Lung (tissue), 11 donors: ENCODE measurements at regions not wholly inside any gene's neighbourhood (a gene's known extent, or its start where the extent isn't known, plus 50 kb on each side); places are given as distances from the start of the nearest gene placed in this dataset.

Experiments used
- ATAC-seq: fragments of 200-7000 bp; cut with Tn5 transposase; one replicate; pipeline ENCODE4 v1.9.1; 2020; ENCODE audit warnings: moderate number of reproducible peaks; ENCODE audit not compliant: insufficient read depth, low FRiP score
- DNase-seq, 3 donors: peaks; one replicate each; pipeline ENCODE4 v3.0.0-alpha.2; 2013 to 2017
- H3K27ac ChIP-seq, 2 donors: one replicate each; pipeline ENCODE4 v1.5.1; 2013; ENCODE audit warnings: mild to moderate bottlenecking in 2 of 2, moderate library complexity in 2 of 2, control low read depth in 1 of 2, inconsistent platforms in 1 of 2, low read depth in 1 of 2, low read length in 1 of 2
- H3K27me3 ChIP-seq, 3 donors: one replicate each; pipeline ENCODE4 v1.5.1; 2013; ENCODE audit warnings: low read length in 2 of 3; ENCODE audit not compliant: control insufficient read depth in 3 of 3, insufficient read depth in 3 of 3
- H3K36me3 ChIP-seq, 4 donors: one replicate each; pipeline ENCODE4 v1.5.1; 2013; ENCODE audit warnings: low read length in 4 of 4, mild to moderate bottlenecking in 1 of 4, moderate library complexity in 1 of 4; ENCODE audit not compliant: control insufficient read depth in 4 of 4, insufficient read depth in 4 of 4
- H3K4me1 ChIP-seq, 5 donors: one replicate each; pipeline ENCODE4 v1.5.1; 2013; ENCODE audit warnings: low read length in 5 of 5, mild to moderate bottlenecking in 2 of 5, moderate library complexity in 1 of 5; ENCODE audit not compliant: control insufficient read depth in 5 of 5, insufficient read depth in 5 of 5
- H3K4me3 ChIP-seq: one replicate; pipeline ENCODE4 v1.5.1; 2013; ENCODE audit warnings: mild to moderate bottlenecking, control low read depth, moderate library complexity
- H3K9ac ChIP-seq, 2 donors: one replicate each; pipeline ENCODE4 v1.5.1; 2013; ENCODE audit warnings: low read length in 2 of 2, control low read depth in 1 of 2; ENCODE audit not compliant: insufficient read depth in 1 of 2
- H3K9me3 ChIP-seq, 4 donors: one replicate each; pipeline ENCODE4 v1.5.1; 2013; ENCODE audit warnings: low read length in 3 of 4, mild to moderate bottlenecking in 1 of 4, moderate library complexity in 1 of 4; ENCODE audit not compliant: control insufficient read depth in 4 of 4, insufficient read depth in 3 of 4
- WGBS, 2 donors: extraction: QIAGEN DNeasy Blood & Tissue Kit; methylation state at CpG; one replicate each; pipeline ENCODE4 v1.1.7; 2013; 5-methylcytosine and 5-hydroxymethylcytosine counted together
- TF ChIP-seq, protein P1 (sequence below): IDR thresholded peaks from 2 replicates; pipeline ENCODE4 v1.5.1; 2012; ENCODE audit warnings: mild to moderate bottlenecking; ENCODE audit errors: control extremely low read depth, extremely low read depth
- donor health status: control.
- donor health status: control.
- donor health status: Bipolar disorder and iron deficiency.
- donor health status: healthy.
- donor health status: DM: yes; HTN: yes; CAD: no.

DNA sequence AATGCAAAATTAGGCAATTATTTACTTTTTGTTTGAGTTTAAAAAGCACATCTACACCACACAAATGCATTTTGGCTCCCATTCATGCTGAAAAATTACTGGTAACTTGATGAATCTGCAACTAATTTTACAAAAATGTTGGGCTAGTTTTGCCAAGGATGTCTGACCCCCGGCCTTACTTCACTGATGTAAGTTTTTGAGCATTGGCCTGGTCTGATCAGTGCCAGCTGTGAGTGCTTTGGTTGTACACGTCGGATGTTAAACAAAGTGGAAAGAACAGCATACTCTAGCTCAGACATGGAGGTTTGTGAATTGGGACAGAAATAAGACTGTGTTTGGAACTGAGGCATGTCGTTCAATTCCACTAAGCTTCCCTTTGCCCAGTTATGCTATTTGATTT is 1044.2 kb downstream of the TLE4 start:
- 66 to 83% methylated on average over 4 of the region's 4 CpGs for WGBS, 2 donors
- no peak overlapping the region for H3K4me3 ChIP-seq
- H3K9ac ChIP-seq, result no peak overlapping the region
- H3K4me1 ChIP-seq, result peaks cover 0 to 9% (median 0%) of the 10 kb centered on the region in 5 donors
- H3K27me3 ChIP-seq, result no peaks in the 10 kb centered on the region
- no peaks in the 10 kb centered on the region for H3K9me3 ChIP-seq
- H3K27ac ChIP-seq, result no peak overlapping the region
- TF ChIP-seq, protein P1, sequence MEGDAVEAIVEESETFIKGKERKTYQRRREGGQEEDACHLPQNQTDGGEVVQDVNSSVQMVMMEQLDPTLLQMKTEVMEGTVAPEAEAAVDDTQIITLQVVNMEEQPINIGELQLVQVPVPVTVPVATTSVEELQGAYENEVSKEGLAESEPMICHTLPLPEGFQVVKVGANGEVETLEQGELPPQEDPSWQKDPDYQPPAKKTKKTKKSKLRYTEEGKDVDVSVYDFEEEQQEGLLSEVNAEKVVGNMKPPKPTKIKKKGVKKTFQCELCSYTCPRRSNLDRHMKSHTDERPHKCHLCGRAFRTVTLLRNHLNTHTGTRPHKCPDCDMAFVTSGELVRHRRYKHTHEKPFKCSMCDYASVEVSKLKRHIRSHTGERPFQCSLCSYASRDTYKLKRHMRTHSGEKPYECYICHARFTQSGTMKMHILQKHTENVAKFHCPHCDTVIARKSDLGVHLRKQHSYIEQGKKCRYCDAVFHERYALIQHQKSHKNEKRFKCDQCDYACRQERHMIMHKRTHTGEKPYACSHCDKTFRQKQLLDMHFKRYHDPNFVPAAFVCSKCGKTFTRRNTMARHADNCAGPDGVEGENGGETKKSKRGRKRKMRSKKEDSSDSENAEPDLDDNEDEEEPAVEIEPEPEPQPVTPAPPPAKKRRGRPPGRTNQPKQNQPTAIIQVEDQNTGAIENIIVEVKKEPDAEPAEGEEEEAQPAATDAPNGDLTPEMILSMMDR, result no peak
- DNase-seq (peak; percentile 65 to 76 (median 76)), ATAC-seq (no peak)
- H3K36me3 ChIP-seq, result no peaks in the 10 kb centered on the region

DNA sequence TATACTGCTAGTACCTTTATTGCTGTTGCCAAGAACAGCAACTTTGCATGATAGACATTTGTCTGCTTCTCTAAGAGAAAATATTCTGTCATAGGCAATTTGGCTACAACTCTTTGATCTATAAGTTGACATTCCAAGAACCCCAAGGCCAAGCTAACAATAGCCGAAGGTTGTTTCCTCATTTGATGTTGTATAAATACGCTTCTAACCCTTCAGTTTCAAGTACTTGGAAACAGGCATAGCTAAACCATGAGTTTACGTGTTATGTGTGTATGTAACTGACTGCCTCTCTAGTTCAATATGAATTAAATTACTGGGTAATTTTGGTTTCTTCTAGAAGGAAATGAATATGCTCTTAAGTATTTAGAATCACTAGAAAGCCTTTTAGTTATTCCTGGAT is 1034.0 kb downstream of the TLE4 start:
- no peak overlapping the region for H3K27ac ChIP-seq
- TF ChIP-seq, protein P1, result no peak
- no peaks in the 10 kb centered on the region for H3K36me3 ChIP-seq
- H3K9me3 ChIP-seq, result no peaks in the 10 kb centered on the region
- WGBS, 2 donors, result 58 to 71% methylated on average over 3 of the region's 3 CpGs
- no peaks in the 10 kb centered on the region for H3K27me3 ChIP-seq
- H3K4me1 ChIP-seq, result no peaks in the 10 kb centered on the region
- DNase-seq, result peak in 2 of 3 donors; percentile 15 to 20
- H3K9ac ChIP-seq, result no peak overlapping the region
- H3K4me3 ChIP-seq, result no peak overlapping the region
- no peak for ATAC-seq

DNA sequence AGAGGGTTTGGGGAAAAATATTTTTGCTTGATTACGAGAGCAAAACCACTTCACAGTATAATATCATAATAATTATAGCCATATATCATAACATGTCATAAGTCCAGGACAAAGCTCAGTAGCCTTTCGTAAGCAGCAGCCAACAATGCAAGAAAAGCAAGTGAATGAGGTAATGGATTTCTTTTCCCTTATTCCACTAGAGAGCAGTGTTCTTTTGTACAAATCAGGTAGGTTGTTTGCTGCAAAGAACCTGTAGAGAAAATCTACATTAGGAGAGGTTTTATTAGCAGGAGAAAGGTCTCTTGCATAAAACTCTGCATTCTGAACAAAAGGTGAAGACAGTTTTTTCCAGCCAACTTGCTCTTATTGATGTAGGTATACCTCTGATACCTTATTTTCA is 1033.4 kb downstream of the TLE4 start:
- Histone ChIP-seq H3K9me3 (no peaks in the 10 kb centered on the region), H3K9ac (no peak overlapping the region), H3K36me3 (no peaks in the 10 kb centered on the region), H3K4me3 (no peak overlapping the region), H3K27me3 (no peaks in the 10 kb centered on the region), H3K27ac (no peak overlapping the region), H3K4me1 (no peaks in the 10 kb centered on the region)
- peak in 2 of 3 donors; percentile 64 to 74 for DNase-seq
- TF ChIP-seq, protein P1, result no peak
- ATAC-seq, result no peak
- 53 to 60% methylated on average over 2 of the region's 2 CpGs for WGBS, 2 donors

DNA sequence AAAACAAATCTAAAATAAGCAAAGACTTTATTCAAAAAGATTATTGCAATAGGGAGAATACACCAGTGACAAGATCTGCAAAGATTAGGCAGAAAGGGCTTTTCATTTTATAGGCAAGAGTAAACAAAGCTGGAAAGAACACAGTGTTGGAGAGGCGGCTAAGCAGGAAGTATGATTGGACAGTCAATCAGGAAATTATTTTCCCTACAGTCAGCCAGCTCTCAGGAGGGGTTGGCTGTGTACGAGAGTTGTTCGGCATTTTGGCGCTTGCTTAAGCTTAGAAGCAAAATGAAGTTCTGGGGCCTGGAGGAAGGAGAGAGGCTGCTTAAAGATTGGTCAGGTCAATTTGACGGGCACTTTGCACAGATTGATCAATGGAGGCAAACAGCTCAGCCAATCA is 1030.5 kb downstream of the TLE4 start:
- Histone ChIP-seq H3K4me1 (no peaks in the 10 kb centered on the region), H3K36me3 (no peaks in the 10 kb centered on the region), H3K4me3 (no peak overlapping the region), H3K9ac (no peak overlapping the region), H3K9me3 (no peaks in the 10 kb centered on the region), H3K27ac (no peak overlapping the region), H3K27me3 (no peaks in the 10 kb centered on the region)
- DNase-seq, result peak in 2 of 3 donors; percentile 8 to 50
- ATAC-seq, result no peak
- WGBS, 2 donors, result 70 to 82% methylated on average over 5 of the region's 5 CpGs
- TF ChIP-seq, protein P1, result no peak
